ENCODE measurements at regions not wholly inside any gene's neighbourhood (a gene's known extent, or its start where the extent isn't known, plus 50 kb on each side); places are given as distances from the start of the nearest gene placed in this dataset.

- TF ChIP-seq SPI1 (IDR thresholded peaks at IDR 0.05; ENCODE audit: borderline replicate concordance, low read depth) (no peak), CTCF (IDR thresholded peaks at IDR 0.05; ENCODE audit: insufficient read depth, low read length) (no peak), POLR2AphosphoS5 (IDR thresholded peaks at IDR 0.05; ENCODE audit: low read depth) (no peak)
These were observed 96.3 kb downstream of the C18orf54 start for GRCh38 chr18:54453996-54454395.
